GM12864 (cell line): ENCODE measurements at regions not wholly inside any gene's neighbourhood (a gene's known extent, or its start where the extent isn't known, plus 50 kb on each side); places are given as distances from the start of the nearest gene placed in this dataset.
"Not testable (repeated sequence)": the region's sequence is repeated elsewhere in the genome, so short reads cannot be mapped to it uniquely, and the experiment has no call there.

ENCODE experiments used
- DNase-seq: peaks from one replicate; pipeline ENCODE4 v3.0.0-alpha.2; 2011; ENCODE audit warnings: low read depth
- H3K4me3 ChIP-seq: 2 replicates; pipeline ENCODE4 v1.5.1; 2011; ENCODE audit warnings: mild to moderate bottlenecking, low read depth, low read length, control low read depth
- TF ChIP-seq, protein P1 (sequence below): IDR thresholded peaks from 2 replicates; pipeline ENCODE4 v1.5.1; 2011; ENCODE audit warnings: low read depth, mild to moderate bottlenecking, moderate library complexity, low read length, control low read depth, inconsistent platforms; ENCODE audit errors: missing control alignments

DNA sequence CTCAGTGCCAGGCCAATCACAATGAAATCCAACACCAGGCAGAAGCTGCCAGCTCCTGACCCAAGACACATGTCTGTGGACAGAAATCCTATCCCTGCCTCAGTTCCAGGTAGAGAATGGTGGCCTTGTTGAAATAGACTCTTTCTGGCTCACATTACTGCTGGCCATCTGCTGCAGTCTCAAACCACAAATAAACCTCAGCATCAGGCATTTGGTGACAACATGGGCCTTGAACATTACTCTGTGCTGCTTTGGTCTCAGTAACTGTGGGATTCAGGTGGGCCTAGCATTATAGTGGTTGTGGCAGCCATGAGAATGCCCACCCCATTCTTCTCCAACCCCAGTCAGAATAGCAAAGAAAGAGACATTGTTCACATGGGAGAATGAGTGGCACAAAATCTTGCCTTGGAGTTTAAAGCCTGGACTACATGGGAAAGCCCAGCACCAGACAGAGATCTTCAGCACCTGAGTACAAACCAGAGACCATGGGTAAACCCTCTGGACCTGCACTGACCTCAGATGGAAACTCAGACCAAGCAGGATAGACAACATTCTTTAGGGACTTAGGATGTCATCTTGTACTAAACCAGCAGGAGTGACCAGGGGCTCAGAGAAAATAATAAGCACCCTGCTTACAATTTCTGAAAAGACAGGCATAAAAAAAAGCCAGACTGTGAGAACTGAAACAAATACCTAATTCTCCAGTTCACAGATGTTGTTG lies 50.4 kb upstream of the TRAM1L1 start:
- H3K4me3 ChIP-seq: no peak overlapping the region
- DNase-seq: no peak
- TF ChIP-seq, protein P1, sequence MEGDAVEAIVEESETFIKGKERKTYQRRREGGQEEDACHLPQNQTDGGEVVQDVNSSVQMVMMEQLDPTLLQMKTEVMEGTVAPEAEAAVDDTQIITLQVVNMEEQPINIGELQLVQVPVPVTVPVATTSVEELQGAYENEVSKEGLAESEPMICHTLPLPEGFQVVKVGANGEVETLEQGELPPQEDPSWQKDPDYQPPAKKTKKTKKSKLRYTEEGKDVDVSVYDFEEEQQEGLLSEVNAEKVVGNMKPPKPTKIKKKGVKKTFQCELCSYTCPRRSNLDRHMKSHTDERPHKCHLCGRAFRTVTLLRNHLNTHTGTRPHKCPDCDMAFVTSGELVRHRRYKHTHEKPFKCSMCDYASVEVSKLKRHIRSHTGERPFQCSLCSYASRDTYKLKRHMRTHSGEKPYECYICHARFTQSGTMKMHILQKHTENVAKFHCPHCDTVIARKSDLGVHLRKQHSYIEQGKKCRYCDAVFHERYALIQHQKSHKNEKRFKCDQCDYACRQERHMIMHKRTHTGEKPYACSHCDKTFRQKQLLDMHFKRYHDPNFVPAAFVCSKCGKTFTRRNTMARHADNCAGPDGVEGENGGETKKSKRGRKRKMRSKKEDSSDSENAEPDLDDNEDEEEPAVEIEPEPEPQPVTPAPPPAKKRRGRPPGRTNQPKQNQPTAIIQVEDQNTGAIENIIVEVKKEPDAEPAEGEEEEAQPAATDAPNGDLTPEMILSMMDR: no peak

DNA sequence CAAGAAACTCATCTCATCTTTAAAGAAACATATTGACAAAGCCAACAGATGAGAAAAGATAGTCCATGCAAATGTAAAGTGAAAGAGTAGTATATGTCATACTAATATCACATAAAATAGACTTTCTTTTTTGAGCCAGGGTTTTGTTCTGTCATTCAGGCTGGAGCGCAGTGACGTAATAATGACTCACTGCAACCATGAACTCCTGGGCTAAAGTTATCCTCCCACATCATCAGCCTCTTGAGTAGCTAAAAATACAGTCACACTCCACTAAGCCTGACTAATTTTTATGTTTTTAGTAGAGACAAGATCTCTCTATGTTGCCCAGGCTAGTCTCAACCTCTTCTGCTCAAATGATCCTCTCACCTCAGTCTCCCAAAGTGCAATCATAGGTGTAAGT lies 51.8 kb upstream of the TRAM1L1 start:
- no peak overlapping the region for H3K4me3 ChIP-seq
- DNase-seq: no peak
- TF ChIP-seq, protein P1: no peak

DNA sequence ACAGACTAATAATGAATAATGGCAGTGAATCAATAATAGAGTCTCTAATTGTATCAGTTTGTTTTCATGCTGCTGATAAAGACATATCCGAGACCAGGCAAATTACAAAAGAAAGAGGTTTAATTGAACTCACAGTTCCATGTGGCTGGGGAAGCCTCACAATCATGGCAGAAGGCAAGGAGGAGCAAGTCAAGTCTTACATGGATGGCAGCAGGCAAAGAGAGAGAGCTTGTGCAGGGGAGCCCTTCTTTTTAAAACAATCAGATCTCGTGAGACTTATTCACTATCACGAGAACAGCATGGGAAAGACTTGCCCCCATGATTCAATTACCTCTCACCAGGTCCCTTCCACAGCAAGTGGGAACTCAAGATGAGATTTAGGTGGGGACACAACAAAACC lies 53.4 kb upstream of the TRAM1L1 start:
- DNase-seq, H3K4me3 ChIP-seq: not testable (repeated sequence)

DNA sequence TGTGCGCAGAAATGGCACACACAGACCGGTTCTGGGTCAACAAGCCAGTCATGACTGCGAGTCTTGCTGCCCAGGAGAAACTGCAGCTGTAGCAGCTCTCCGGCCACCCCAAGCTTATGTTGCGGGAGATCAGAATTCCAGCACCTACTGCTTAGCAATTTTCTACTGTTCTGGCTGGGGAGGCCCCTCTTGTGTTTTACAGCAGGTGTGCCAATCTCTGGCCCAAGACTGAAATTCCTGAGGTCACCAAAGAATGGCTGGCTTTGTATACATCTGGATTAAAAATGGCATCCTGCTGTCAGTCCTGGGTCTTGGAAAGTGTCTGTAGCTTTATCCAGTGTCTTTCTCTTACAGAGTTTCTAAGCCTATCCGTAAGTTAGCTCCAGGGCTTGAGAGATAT lies 68.9 kb upstream of the TRAM1L1 start:
- no peak overlapping the region for H3K4me3 ChIP-seq

DNA sequence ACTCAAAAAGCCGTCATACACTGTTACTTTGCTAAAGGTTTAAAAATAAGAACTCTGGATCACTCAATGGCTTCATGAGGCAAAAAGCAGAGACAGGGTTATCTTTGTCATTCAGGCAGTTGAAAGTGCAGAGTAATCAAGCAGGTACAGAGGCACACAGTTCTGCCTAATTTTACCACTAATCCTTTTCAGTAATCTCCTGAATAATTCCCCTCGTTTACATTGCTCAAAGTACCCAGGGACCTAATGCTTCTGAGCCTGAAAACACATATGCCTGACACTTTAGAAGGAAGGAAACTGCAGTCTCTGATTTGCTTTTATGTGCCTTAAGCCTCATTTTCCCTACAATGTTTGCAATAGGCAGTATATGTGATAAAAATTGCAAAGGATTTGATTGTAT lies 71.4 kb upstream of the TRAM1L1 start:
- TF ChIP-seq, protein P1: no peak
- H3K4me3 ChIP-seq: no peak overlapping the region
- DNase-seq: no peak

More for the DNA sequence above, 68.9 kb upstream of the TRAM1L1 start:
- no peak for DNase-seq
- TF ChIP-seq, protein P1: no peak

DNA sequence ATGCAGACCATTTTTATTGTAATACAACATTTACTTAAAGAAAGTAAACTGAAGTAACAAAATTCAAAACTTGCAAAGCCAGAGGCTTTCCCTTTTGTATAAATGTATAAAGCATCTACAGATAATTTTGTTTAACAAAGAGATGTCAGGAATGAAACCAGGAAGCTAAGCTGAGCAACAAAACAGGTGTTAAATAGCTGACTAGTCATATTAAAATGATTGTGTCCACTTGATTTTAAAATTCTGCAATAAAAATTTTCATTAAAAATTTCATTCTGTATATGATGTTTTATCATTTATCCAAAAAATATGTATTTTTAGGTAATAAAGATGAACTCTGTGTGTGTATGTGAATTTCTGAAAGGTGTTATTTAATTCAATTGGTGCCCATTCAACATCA lies 72.0 kb upstream of the TRAM1L1 start:
- no peak overlapping the region for H3K4me3 ChIP-seq
- TF ChIP-seq, protein P1: no peak
- no peak for DNase-seq

DNA sequence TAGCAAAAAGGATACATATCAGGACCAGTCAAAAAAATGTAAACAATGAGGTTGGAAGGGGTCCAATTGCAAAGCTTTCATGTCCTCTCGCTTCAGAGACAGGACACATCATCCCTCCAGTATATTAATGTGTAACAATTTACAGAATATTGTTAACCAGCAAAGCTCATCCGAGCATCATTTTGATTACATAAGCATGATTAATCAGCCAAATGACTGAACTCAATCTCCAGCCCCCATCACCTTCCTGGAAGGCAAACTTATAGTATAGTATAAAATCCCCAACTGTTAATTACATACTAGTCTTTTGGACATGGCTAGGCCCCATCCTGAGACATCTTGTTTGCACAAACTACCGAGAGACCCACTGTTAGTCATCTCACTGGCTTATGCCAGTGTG lies 77.6 kb upstream of the TRAM1L1 start:
- H3K4me3 ChIP-seq: no peak overlapping the region
- TF ChIP-seq, protein P1: no peak
- no peak for DNase-seq

DNA sequence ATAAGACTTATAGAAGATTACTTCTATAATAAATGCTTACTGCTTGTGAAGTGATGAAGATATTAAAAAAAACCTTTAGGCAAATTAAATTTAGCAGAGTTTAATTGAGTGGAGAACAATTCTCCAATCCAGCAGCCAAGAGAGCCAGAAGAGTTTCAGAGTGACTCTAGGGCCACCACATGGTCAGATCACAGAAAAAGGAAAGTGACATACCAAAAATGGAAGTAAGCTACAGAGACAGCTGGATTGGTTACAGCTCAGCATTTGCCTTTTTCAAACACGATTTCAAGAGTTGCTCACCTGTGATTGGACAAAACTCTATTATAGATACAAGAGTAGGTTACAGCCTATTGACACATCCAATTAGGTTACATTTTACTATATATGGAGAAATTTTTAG lies 79.0 kb upstream of the TRAM1L1 start:
- no peak for DNase-seq
- no peak overlapping the region for H3K4me3 ChIP-seq
- TF ChIP-seq, protein P1: no peak

DNA sequence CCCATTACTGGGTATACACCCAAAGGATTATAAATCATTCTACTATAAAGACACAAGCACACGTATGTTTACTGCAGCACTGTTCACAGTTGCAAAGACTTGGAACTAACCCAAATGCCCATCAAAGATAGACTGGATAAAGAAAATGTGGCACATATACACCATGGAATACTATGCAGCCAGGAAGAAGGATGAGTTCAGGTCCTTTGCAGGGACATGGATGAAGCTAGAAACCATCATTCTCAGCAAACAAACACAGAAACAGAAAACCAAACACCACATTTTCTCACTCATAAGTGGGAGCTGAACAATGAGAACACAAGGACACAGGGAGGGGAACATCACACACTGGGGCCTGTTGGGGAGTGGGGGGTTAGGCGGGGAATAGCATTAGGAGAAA lies 90.0 kb upstream of the TRAM1L1 start:
- not testable (repeated sequence) for DNase-seq

More for the DNA sequence above, 90.0 kb upstream of the TRAM1L1 start:
- not testable (repeated sequence) for H3K4me3 ChIP-seq
